ENCODE measurements at regions not wholly inside any gene's neighbourhood (a gene's known extent, or its start where the extent isn't known, plus 50 kb on each side); places are given as distances from the start of the nearest gene placed in this dataset.

DNA sequence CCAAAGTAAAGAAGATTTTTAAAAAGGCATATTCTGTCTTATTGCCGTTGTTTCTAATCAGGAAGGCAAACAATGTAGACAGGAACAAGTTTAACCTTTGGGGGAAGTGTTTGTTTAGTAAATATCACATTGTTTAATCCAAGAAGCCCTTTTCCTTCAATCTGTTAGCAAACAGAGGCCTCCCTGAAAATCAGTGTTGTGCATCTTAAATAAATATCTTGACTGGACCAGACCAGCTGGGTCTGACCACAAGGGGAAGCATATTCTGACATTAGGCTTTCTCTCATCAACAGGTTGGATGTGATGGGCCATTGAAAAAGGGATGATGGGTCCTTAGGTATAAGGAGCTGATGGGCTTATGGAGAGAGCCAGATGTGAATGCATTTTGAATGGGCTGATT lies 81.8 kb upstream of the SGIP1 start:
- H3K4me3 Mint-ChIP-seq (ENCODE audit: unreplicated experiment), result no peak overlapping the region
- H3K9me3 Mint-ChIP-seq (ENCODE audit: unreplicated experiment), result no peaks in the 10 kb centered on the region
- H3K27ac Mint-ChIP-seq (ENCODE audit: unreplicated experiment), result no peak overlapping the region
- peaks cover 3% of the 10 kb centered on the region for H3K4me1 Mint-ChIP-seq (ENCODE audit: unreplicated experiment)
- no peaks in the 10 kb centered on the region for H3K36me3 Mint-ChIP-seq (ENCODE audit: low read depth, unreplicated experiment)
- no peaks in the 10 kb centered on the region for H3K27me3 Mint-ChIP-seq (ENCODE audit: unreplicated experiment)
- TF ChIP-seq CTCF (IDR thresholded peaks at IDR 0.05; ENCODE audit: unreplicated experiment), result no peak
- no peak for DNase-seq (ENCODE audit: low spot score)

- Mint-ChIP-seq H3K4me3 (ENCODE audit: unreplicated experiment) (no peak overlapping the region), H3K27me3 (ENCODE audit: unreplicated experiment) (no peaks in the 10 kb centered on the region), H3K4me1 (ENCODE audit: unreplicated experiment) (peaks cover 3% of the 10 kb centered on the region), H3K27ac (ENCODE audit: unreplicated experiment) (no peak overlapping the region), H3K36me3 (ENCODE audit: low read depth, unreplicated experiment) (no peaks in the 10 kb centered on the region), H3K9me3 (ENCODE audit: unreplicated experiment) (no peaks in the 10 kb centered on the region)
- TF ChIP-seq CTCF (IDR thresholded peaks at IDR 0.05; ENCODE audit: unreplicated experiment), result no peak
- DNase-seq (ENCODE audit: low spot score), result no peak
Observed at GRCh38 chr1:66452982-66453381, 81.0 kb upstream of the SGIP1 start.

- no peak for DNase-seq (ENCODE audit: low spot score)
- Mint-ChIP-seq H3K4me1 (ENCODE audit: unreplicated experiment) (peaks cover 3% of the 10 kb centered on the region), H3K27ac (ENCODE audit: unreplicated experiment) (no peak overlapping the region), H3K9me3 (ENCODE audit: unreplicated experiment) (no peaks in the 10 kb centered on the region), H3K4me3 (ENCODE audit: unreplicated experiment) (no peak overlapping the region), H3K36me3 (ENCODE audit: low read depth, unreplicated experiment) (no peaks in the 10 kb centered on the region), H3K27me3 (ENCODE audit: unreplicated experiment) (no peaks in the 10 kb centered on the region)
- TF ChIP-seq CTCF (IDR thresholded peaks at IDR 0.05; ENCODE audit: unreplicated experiment), result no peak
Observed at GRCh38 chr1:66455446-66455845, 78.5 kb upstream of the SGIP1 start.

DNA sequence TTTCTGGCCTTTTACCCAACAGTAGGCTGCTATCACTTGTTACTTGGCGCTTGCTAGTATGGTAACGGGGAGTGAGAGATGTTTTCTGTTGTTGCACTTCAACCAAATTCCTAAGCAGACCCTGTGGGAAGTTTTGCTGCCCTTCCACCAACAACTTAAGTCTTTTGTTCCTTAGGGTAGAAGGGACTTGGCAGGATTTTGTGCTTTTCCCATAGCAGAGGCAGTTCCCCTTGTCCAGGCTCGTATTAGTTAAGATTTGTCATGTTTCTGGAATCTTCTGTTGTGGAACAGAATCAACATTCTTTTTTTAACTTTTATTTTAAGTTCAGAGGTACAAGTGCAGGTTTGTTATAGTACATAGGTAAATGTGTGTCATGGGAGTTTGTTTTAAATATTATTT lies 73.2 kb upstream of the SGIP1 start:
- no peak overlapping the region for H3K27ac Mint-ChIP-seq (ENCODE audit: unreplicated experiment)
- DNase-seq (ENCODE audit: low spot score), result no peak
- no peak for TF ChIP-seq CTCF (IDR thresholded peaks at IDR 0.05; ENCODE audit: unreplicated experiment)
- no peaks in the 10 kb centered on the region for H3K9me3 Mint-ChIP-seq (ENCODE audit: unreplicated experiment)
- no peaks in the 10 kb centered on the region for H3K36me3 Mint-ChIP-seq (ENCODE audit: low read depth, unreplicated experiment)
- no peak overlapping the region for H3K4me3 Mint-ChIP-seq (ENCODE audit: unreplicated experiment)
- no peaks in the 10 kb centered on the region for H3K4me1 Mint-ChIP-seq (ENCODE audit: unreplicated experiment)
- H3K27me3 Mint-ChIP-seq (ENCODE audit: unreplicated experiment), result no peaks in the 10 kb centered on the region

DNA sequence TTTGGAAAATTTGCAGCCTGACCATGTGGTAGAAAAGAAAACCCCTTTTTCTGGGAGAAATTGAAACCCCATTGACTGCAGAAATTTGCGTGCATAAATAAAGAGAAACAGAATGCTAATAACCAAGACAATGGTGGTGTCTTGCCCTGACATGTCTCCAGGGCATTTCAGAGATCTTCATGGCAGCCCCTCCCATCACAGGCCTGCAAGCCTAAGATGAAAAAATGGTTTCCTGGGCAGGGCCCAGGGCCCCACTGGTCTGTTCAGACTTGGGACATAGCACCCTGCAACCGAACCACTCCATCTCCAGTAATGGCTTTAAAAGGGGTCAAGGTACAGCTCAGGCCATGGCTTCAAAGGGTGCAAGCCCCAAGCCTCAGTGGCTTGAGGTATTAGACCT lies 71.6 kb upstream of the SGIP1 start:
- H3K27me3 Mint-ChIP-seq (ENCODE audit: unreplicated experiment), result no peaks in the 10 kb centered on the region
- no peak overlapping the region for H3K27ac Mint-ChIP-seq (ENCODE audit: unreplicated experiment)
- no peaks in the 10 kb centered on the region for H3K9me3 Mint-ChIP-seq (ENCODE audit: unreplicated experiment)
- DNase-seq (ENCODE audit: low spot score), result no peak
- no peaks in the 10 kb centered on the region for H3K4me1 Mint-ChIP-seq (ENCODE audit: unreplicated experiment)
- no peak for TF ChIP-seq CTCF (IDR thresholded peaks at IDR 0.05; ENCODE audit: unreplicated experiment)
- H3K4me3 Mint-ChIP-seq (ENCODE audit: unreplicated experiment), result no peak overlapping the region
- no peaks in the 10 kb centered on the region for H3K36me3 Mint-ChIP-seq (ENCODE audit: low read depth, unreplicated experiment)
